ENCODE measurements at regions not wholly inside any gene's neighbourhood (a gene's known extent, or its start where the extent isn't known, plus 50 kb on each side); places are given as distances from the start of the nearest gene placed in this dataset.

- TF ChIP-seq CTCF (IDR thresholded peaks at IDR 0.05) (no peak), POLR2AphosphoS5 (IDR thresholded peaks at IDR 0.05) (no peak), POLR2A (IDR thresholded peaks at IDR 0.05) (no peak)
Measured at GRCh38 chr5:142405023-142405422, 80.2 kb upstream of the SPRY4 start.
